ENCODE measurements at regions not wholly inside any gene's neighbourhood (a gene's known extent, or its start where the extent isn't known, plus 50 kb on each side); places are given as distances from the start of the nearest gene placed in this dataset.

GRCh38 chr19:28437390-28438346 lies 775.3 kb downstream of the UQCRFS1 start:
- TF ChIP-seq POLR2A (IDR thresholded peaks at IDR 0.05; ENCODE audit: low read length) (no peak), CTCF (IDR thresholded peaks at IDR 0.05) (no peak), MAFK (IDR thresholded peaks at IDR 0.05; ENCODE audit: partially characterized antibody) (no peak), RCOR1 (IDR thresholded peaks at IDR 0.05; ENCODE audit: low read depth, low read length) (no peak), TP53 (CRISPR knock-in tag; IDR thresholded peaks at IDR 0.05) (no peak), CHD4 (IDR thresholded peaks at IDR 0.05; ENCODE audit: borderline replicate concordance) (no peak), RFX5 (IDR thresholded peaks at IDR 0.05) (no peak), ZNF302 (CRISPR knock-in tag; IDR thresholded peaks at IDR 0.05) (no peak), HOXB13 (CRISPR knock-in tag; IDR thresholded peaks at IDR 0.05; ENCODE audit: low read depth) (no peak), RNF2 (IDR thresholded peaks at IDR 0.05; ENCODE audit: borderline replicate concordance, low read depth) (no peak), GATA3 (IDR thresholded peaks at IDR 0.05; ENCODE audit: borderline replicate concordance) (no peak)

Measured in A549 (cell line).